Mesodermal cell (in vitro differentiated cells): ENCODE measurements at regions not wholly inside any gene's neighbourhood (a gene's known extent, or its start where the extent isn't known, plus 50 kb on each side); places are given as distances from the start of the nearest gene placed in this dataset.
"Not testable (repeated sequence)": the region's sequence is repeated elsewhere in the genome, so short reads cannot be mapped to it uniquely, and the experiment has no call there.

ENCODE experiments used
- H3K27ac ChIP-seq: 2 replicates; pipeline ENCODE4 v1.7.0; 2013; ENCODE audit warnings: mild to moderate bottlenecking, low read depth, low read length, moderate library complexity; ENCODE audit not compliant: severe bottlenecking
- H3K36me3 ChIP-seq: 2 replicates; pipeline ENCODE4 v1.7.1; 2013; ENCODE audit warnings: mild to moderate bottlenecking, low read length, moderate library complexity; ENCODE audit not compliant: control insufficient read depth, insufficient read depth
- H3K4me1 ChIP-seq: one replicate; pipeline ENCODE4 v1.7.1; 2013; ENCODE audit warnings: mild to moderate bottlenecking, low read length; ENCODE audit not compliant: insufficient read depth, control insufficient read depth, poor library complexity, severe bottlenecking
- H3K4me3 ChIP-seq: 2 replicates; pipeline ENCODE4 v1.7.0; 2013; ENCODE audit warnings: low read length, control low read depth, mild to moderate bottlenecking; ENCODE audit not compliant: insufficient read depth, poor library complexity, severe bottlenecking; ENCODE audit errors: extremely low read depth
- H3K9me3 ChIP-seq: 2 replicates; pipeline ENCODE4 v1.7.1; 2013; ENCODE audit warnings: mild to moderate bottlenecking, low read length, moderate library complexity; ENCODE audit not compliant: control insufficient read depth
- WGBS, 2 experiments: methylation state at CpG; one replicate each; pipeline ENCODE4 v1.1.5; 2013; ENCODE audit warnings: missing lambda C conversion rate in 2 of 2; ENCODE audit not compliant: insufficient coverage in 2 of 2; 5-methylcytosine and 5-hydroxymethylcytosine counted together

DNA sequence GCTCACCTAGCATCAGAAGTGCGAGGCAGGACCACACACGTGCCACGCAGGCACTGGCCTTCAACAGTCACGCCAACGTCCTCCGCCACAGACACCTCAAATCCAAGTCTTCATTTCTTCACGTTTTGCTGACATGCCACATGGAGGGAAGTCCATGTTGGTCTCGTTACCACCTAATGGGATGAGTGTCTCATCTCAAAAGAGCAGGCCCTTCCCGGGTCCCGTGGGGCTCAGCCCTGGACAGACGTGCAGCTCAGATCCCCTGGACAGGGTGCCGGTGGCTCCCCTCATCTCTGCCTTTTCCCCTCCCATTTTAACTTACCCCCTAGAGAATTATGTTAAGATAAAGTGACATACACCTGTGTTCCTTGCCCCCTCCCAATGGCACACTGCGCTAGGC is 76.8 kb downstream of the MRPL36 start:
- H3K27ac ChIP-seq: no peak overlapping the region
- 79 to 82% methylated on average over 7 to 10 of the region's 13 CpGs for WGBS, 2 experiments
- no peak overlapping the region for H3K4me3 ChIP-seq
- H3K4me1 ChIP-seq: no peaks in the 10 kb centered on the region
- no peaks in the 10 kb centered on the region for H3K36me3 ChIP-seq
- peaks cover 5% of the 10 kb centered on the region for H3K9me3 ChIP-seq

DNA sequence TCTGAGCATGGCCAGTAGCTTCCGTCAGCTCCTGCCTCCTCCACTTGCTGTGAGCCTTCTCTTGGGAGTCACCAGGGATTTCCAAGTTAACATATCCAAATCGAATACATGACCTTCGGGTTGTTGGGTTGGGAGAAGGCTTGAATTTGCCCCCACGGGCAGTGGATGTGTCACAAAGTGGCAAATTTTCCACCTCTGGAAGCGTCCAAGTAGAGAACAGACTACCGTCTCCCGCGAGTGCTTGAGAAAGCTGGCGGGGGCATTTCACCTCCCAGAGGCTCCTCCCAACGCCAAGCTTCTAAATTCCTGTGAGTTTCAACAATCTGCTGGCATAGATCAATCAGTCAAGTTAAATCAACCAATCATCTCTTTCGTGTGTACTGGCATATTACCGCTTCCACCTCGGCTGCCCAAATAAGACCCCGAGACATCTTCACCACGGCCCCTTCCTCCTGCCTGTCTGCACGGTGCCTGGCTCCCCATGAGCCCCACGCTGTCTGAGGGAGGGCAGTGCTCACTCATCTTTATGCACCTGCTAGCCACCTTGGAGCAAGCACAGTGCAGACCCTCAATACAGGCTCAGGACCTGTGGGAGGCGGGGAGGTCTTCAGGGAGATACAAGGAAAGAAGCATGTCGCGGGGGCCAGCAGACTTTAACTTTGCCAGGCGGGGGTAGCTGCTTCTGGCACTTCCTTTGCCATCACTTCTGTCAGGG is 79.1 kb downstream of the MRPL36 start:
- Histone ChIP-seq H3K36me3 (no peaks in the 10 kb centered on the region), H3K9me3 (peaks cover 5% of the 10 kb centered on the region), H3K4me1 (no peaks in the 10 kb centered on the region), H3K27ac (no peak overlapping the region), H3K4me3 (no peak overlapping the region)
- WGBS, 2 experiments: 84 to 93% methylated on average over 16 to 21 of the region's 21 CpGs

DNA sequence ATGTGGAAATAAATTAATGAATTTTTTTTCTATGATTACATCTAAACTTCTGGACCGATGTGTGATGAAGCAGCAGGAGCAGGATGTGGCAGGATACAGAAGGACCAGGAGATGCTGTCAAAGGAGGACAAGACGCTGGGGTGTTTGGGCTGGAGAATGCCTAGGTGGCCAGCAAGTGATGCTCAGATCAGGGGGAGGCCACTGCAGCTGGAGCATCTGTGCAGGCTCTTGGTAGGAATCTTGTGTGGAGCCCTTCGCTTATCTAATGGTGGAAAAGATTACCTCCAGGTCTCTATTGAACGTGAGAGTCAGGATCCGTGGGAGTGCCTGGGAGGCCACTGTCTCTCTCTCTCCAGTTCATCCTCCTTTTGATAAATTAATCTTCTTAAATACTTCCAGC is 79.8 kb downstream of the MRPL36 start:
- Histone ChIP-seq H3K4me1 (no peaks in the 10 kb centered on the region), H3K27ac (no peak overlapping the region), H3K36me3 (no peaks in the 10 kb centered on the region), H3K4me3 (no peak overlapping the region), H3K9me3 (peaks cover 5% of the 10 kb centered on the region)
- WGBS, 2 experiments: 79 to 85% methylated on average over 4 of the region's 5 CpGs

DNA sequence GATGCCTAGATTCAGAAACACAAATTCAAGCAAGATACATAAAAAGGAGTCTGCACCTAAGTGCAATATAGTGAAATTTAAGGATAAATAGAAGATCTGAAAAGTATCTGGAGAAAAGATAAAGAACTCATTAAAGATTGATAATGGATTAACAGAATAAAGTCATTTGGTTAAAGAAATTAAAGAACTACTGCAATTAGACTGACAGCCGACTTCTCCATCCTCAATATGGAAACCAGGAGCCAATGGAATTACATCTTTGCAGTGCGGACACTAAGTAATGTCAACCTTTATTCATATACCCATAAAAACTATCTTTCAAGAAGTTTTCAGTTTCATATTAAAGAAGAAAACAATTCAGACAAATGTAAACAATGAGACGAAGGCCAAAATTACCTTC is 81.0 kb downstream of the MRPL36 start:
- H3K36me3 ChIP-seq: no peaks in the 10 kb centered on the region
- no peak overlapping the region for H3K27ac ChIP-seq
- H3K4me1 ChIP-seq: no peaks in the 10 kb centered on the region
- H3K4me3 ChIP-seq: no peak overlapping the region
- 63 to 87% methylated on average over 2 to 3 of the region's 3 CpGs for WGBS, 2 experiments
- peaks cover 5% of the 10 kb centered on the region for H3K9me3 ChIP-seq

DNA sequence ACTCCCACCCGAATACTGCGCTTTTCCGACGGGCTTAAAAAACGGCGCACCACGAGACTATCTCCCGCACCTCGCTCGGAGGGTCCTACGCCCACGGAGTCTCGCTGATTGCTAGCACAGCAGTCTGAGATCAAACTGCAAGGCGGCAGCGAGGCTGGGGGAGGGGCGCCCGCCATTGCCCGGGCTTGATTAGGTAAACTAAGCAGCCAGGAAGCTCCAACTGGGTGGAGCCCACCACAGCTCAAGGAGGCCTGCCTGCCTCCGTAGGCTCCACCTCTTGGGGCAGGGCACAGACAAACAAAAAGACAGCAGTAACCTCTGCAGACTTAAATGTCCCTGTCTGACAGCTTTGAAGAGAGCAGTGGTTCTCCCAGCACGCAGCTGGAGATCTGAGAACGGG is 89.5 kb downstream of the MRPL36 start:
- not testable (repeated sequence) for H3K36me3 ChIP-seq, H3K4me3 ChIP-seq, H3K27ac ChIP-seq, H3K9me3 ChIP-seq, H3K4me1 ChIP-seq
- 7% methylated on average over 12 of the region's 21 CpGs; no CpG with 5 or more reads in 1 of the 2 experiments for WGBS, 2 experiments

DNA sequence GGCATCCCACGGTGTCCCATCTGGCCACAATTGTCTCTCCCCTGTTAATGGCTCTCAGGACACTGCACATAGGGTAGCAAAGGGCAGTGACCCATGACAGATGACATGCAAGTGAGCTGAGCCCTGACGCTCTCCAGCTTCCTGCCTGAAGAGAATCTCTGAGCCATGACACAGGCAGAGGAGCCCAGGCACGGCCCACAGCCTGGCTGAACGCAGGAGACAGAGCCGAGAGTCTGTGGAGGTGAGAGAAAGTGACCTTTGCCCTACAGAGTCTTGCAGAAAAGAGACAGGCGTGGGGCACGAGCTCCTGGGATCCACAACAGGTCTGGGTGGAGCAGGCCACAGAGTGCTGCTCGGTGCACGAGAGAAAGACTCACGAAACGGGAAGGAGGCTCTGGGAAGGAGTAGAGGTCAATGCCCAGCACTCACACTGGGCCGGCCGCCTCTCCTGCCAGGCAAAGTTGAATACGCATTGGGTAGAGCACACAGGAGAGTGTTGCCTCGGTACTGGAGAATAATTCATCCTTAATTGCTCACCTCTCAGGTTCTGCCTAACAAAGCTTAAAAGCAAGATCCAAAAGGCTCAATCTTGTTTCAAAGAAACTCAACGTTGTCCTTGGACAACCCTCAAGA is 90.3 kb downstream of the MRPL36 start:
- 56 to 59% methylated on average over 14 to 15 of the region's 16 CpGs for WGBS, 2 experiments
- Histone ChIP-seq H3K36me3 (no peaks in the 10 kb centered on the region), H3K4me3 (no peak overlapping the region), H3K4me1 (peaks cover 5% of the 10 kb centered on the region), H3K9me3 (no peaks in the 10 kb centered on the region), H3K27ac (no peak overlapping the region)

DNA sequence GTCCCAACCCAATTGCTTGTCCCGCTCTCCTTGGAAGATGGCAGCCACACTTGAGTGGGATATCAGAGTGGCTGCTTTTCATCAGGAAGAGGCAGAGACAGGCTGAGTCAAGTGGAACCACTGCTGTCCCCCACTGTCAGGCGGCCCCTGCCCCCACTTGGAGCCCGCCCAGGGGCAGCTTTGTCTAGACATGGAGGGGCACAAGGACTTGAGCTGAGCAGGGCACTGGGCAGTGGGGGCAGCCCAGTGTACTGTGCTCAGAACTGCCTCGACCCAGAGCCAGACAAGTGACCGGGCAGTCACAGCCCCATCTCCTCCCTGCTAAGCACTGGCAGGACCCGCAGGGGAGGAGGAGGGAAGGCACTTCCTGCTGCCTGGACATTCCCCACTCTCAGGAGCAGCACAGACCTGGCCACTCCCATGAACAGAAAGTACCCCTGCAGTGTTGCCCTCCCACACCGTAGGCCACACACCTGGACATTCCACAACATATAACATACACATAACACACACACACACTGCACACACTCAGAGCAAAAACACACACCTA is 91.0 kb downstream of the MRPL36 start:
- H3K9me3 ChIP-seq: no peaks in the 10 kb centered on the region
- WGBS, 2 experiments: 65 to 75% methylated on average over 6 to 7 of the region's 7 CpGs
- H3K4me3 ChIP-seq: no peak overlapping the region
- H3K27ac ChIP-seq: no peak overlapping the region
- H3K4me1 ChIP-seq: peaks cover 5% of the 10 kb centered on the region
- no peaks in the 10 kb centered on the region for H3K36me3 ChIP-seq

DNA sequence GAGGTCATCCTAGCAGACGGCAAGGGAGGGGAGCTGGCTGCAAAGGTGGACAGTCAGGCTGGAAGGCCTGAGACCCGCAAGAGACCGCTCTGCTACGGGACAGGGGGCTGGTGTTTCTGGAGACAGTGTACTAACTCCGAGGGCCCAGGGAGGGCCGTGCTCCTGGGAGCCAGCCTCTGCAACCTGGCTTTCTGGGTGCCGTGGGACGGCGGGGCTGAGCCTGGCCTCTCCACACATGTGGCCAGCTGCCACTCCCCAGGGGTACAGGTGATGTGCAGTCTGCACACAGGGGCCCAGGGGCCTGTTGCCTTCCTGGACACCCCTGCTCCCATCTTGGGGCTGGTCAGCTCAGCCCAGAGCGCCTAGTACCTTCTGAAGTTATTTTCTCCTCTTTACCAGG is 92.2 kb downstream of the MRPL36 start:
- Histone ChIP-seq H3K4me3 (no peak overlapping the region), H3K4me1 (peaks cover 5% of the 10 kb centered on the region), H3K27ac (no peak overlapping the region), H3K36me3 (no peaks in the 10 kb centered on the region), H3K9me3 (no peaks in the 10 kb centered on the region)
- WGBS, 2 experiments: 95 to 96% methylated on average over 9 of the region's 10 CpGs

DNA sequence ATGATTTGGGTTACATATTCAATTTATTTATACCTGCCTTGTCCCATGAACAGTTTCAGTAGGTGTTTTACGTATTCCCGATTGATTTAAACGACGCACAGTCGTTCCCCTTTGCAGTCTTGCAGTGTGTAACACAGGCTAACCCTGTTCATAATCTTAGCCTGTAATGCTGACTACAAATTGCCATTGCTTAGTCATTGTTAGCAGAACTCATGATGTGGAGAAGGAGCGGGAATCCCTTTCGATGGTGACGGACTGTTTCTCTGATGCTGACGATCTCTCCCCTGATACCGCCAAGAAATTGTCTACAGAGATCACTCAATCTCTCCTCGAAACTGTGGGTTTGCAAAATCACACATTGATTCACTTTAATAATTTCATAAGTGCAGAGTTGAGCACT is 93.2 kb downstream of the MRPL36 start:
- 97% methylated on average over 6 to 10 of the region's 11 CpGs for WGBS, 2 experiments
- Histone ChIP-seq H3K4me3 (no peak overlapping the region), H3K27ac (no peak overlapping the region), H3K9me3 (no peaks in the 10 kb centered on the region), H3K4me1 (peaks cover 5% of the 10 kb centered on the region), H3K36me3 (no peaks in the 10 kb centered on the region)

DNA sequence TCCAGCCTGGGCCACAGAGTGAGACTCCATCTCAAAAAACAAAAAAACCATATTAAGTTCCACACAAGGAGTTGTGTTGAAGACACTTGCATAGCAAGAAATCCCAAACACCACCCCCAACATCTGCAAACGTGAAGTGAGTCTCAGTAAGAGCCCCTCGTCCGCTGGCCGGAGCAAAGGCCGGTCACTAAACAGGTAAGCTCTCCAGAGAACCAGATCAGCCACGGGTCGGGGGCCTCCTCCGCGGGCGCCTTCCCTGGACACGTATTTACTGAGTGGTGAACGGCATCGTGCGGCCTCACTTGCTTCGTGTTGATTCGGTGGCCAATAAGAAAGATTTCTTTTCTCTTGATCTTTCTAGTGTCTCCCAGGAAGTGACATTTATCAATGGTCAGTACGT is 93.6 kb downstream of the MRPL36 start:
- Histone ChIP-seq H3K4me1 (peaks cover 5% of the 10 kb centered on the region), H3K9me3 (no peaks in the 10 kb centered on the region), H3K4me3 (no peak overlapping the region), H3K27ac (no peak overlapping the region), H3K36me3 (no peaks in the 10 kb centered on the region)
- WGBS, 2 experiments: 92 to 93% methylated on average over 13 to 15 of the region's 17 CpGs

DNA sequence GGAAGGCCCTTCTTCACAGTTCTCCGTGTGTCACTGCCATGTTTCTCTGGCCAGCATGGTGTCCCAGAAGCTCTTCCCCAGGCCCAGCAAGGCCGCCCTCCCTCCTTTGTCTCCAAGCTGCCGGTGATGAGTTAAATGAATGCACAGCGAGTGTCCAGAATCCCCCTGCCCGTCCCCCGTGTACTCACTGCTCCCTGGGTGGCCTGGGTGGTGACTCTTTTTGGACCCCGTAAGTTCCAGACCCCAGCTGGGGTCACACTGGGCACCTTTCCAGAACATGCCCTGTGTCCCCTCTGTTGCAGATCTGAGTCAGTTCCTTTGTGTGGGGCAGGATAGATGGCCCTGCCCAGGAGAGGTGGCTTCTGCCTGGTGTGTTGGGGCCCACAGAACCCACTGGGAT is 95.0 kb downstream of the MRPL36 start:
- 89 to 90% methylated on average over 7 of the region's 7 CpGs for WGBS, 2 experiments
- Histone ChIP-seq H3K4me1 (peaks cover 5% of the 10 kb centered on the region), H3K9me3 (no peaks in the 10 kb centered on the region), H3K36me3 (no peaks in the 10 kb centered on the region), H3K27ac (no peak overlapping the region), H3K4me3 (no peak overlapping the region)
